ENCODE measurements at regions not wholly inside any gene's neighbourhood (a gene's known extent, or its start where the extent isn't known, plus 50 kb on each side); places are given as distances from the start of the nearest gene placed in this dataset.

DNA sequence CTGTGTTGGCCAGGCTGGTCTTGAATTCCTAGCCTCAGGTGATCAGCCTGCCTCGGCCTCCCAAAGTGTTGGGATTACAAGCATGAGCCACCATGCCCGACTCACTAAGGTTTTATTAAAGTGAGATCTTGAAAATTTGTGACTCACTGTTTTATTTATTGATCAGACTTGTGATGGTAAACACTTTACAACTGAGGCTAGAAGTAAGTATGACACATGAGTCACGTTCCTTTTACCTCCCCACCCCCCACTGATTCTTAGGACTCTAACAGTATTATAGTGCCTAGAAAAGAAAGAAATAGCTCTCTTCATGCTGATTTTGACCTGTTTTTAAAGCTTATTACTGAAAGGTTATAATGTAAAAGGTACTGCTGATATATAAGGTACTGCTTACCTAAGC, 160.6 kb downstream of the TANC2 start:
- TF ChIP-seq, protein P1, sequence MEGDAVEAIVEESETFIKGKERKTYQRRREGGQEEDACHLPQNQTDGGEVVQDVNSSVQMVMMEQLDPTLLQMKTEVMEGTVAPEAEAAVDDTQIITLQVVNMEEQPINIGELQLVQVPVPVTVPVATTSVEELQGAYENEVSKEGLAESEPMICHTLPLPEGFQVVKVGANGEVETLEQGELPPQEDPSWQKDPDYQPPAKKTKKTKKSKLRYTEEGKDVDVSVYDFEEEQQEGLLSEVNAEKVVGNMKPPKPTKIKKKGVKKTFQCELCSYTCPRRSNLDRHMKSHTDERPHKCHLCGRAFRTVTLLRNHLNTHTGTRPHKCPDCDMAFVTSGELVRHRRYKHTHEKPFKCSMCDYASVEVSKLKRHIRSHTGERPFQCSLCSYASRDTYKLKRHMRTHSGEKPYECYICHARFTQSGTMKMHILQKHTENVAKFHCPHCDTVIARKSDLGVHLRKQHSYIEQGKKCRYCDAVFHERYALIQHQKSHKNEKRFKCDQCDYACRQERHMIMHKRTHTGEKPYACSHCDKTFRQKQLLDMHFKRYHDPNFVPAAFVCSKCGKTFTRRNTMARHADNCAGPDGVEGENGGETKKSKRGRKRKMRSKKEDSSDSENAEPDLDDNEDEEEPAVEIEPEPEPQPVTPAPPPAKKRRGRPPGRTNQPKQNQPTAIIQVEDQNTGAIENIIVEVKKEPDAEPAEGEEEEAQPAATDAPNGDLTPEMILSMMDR (IDR thresholded peaks at IDR 0.05; ENCODE audit: poor library complexity, severe bottlenecking) = no peak
- TF ChIP-seq EZH2 (IDR thresholded peaks at IDR 0.05; ENCODE audit: borderline replicate concordance, insufficient read depth, low read length, poor library complexity, severe bottlenecking) (no peak), POLR2AphosphoS5 (IDR thresholded peaks at IDR 0.05) (no peak), MXI1 (conservative IDR thresholded peaks at IDR 0.05; ENCODE audit: poor library complexity, severe bottlenecking) (no peak), TAF1 (IDR thresholded peaks at IDR 0.05; ENCODE audit: low read depth) (no peak), EP300 (conservative IDR thresholded peaks at IDR 0.05; ENCODE audit: poor library complexity, severe bottlenecking) (no peak)
- TF ChIP-seq, protein P2, sequence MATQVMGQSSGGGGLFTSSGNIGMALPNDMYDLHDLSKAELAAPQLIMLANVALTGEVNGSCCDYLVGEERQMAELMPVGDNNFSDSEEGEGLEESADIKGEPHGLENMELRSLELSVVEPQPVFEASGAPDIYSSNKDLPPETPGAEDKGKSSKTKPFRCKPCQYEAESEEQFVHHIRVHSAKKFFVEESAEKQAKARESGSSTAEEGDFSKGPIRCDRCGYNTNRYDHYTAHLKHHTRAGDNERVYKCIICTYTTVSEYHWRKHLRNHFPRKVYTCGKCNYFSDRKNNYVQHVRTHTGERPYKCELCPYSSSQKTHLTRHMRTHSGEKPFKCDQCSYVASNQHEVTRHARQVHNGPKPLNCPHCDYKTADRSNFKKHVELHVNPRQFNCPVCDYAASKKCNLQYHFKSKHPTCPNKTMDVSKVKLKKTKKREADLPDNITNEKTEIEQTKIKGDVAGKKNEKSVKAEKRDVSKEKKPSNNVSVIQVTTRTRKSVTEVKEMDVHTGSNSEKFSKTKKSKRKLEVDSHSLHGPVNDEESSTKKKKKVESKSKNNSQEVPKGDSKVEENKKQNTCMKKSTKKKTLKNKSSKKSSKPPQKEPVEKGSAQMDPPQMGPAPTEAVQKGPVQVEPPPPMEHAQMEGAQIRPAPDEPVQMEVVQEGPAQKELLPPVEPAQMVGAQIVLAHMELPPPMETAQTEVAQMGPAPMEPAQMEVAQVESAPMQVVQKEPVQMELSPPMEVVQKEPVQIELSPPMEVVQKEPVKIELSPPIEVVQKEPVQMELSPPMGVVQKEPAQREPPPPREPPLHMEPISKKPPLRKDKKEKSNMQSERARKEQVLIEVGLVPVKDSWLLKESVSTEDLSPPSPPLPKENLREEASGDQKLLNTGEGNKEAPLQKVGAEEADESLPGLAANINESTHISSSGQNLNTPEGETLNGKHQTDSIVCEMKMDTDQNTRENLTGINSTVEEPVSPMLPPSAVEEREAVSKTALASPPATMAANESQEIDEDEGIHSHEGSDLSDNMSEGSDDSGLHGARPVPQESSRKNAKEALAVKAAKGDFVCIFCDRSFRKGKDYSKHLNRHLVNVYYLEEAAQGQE (IDR thresholded peaks at IDR 0.05; ENCODE audit: borderline replicate concordance) = no peak
